ENCODE measurements at regions not wholly inside any gene's neighbourhood (a gene's known extent, or its start where the extent isn't known, plus 50 kb on each side); places are given as distances from the start of the nearest gene placed in this dataset.
"Not testable (repeated sequence)": the region's sequence is repeated elsewhere in the genome, so short reads cannot be mapped to it uniquely, and the experiment has no call there.

GRCh38 chr10:33781606-33782395 is 447.3 kb upstream of the NRP1 start:
- DNase-seq (ENCODE audit: low read depth) = no peak

- DNase-seq (ENCODE audit: low read depth) = peak; percentile 47
Measured at GRCh38 chr10:33780961-33781360, 446.5 kb upstream of the NRP1 start.

GRCh38 chr10:33777223-33777622 is 442.8 kb upstream of the NRP1 start:
- DNase-seq (ENCODE audit: low read depth) = no peak

GRCh38 chr10:33776419-33777070 is 442.1 kb upstream of the NRP1 start:
- no peak for DNase-seq (ENCODE audit: low read depth)

- no peak for DNase-seq (ENCODE audit: low read depth)
Measured at GRCh38 chr10:33774857-33775256, 440.4 kb upstream of the NRP1 start.

GRCh38 chr10:33773886-33774480 is 439.5 kb upstream of the NRP1 start:
- DNase-seq (ENCODE audit: low read depth) = no peak

GRCh38 chr10:33773253-33773573 is 438.7 kb upstream of the NRP1 start:
- no peak for DNase-seq (ENCODE audit: low read depth)

GRCh38 chr10:33772370-33773252 is 438.1 kb upstream of the NRP1 start:
- no peak for DNase-seq (ENCODE audit: low read depth)

DNA sequence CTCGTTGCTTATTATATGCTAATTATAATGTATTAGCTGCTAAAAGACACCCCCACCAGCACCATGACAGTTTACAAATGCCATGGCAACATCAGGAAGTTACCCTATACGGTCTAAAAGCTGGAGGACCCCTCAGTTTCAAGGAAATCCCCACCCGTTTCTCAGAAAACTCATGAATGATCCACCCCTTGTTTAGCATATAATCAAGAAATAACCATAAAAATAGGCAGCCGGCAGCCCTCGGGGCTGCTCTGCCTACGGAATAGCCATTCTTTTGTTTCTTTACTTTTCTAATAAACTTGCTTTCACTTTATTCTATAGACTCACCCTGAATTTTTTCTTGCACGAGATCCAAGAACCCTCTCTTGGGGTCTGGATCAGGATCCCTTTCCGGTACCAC is 437.4 kb upstream of the NRP1 start:
- DNase-seq (ENCODE audit: low read depth) = not testable (repeated sequence)

DNA sequence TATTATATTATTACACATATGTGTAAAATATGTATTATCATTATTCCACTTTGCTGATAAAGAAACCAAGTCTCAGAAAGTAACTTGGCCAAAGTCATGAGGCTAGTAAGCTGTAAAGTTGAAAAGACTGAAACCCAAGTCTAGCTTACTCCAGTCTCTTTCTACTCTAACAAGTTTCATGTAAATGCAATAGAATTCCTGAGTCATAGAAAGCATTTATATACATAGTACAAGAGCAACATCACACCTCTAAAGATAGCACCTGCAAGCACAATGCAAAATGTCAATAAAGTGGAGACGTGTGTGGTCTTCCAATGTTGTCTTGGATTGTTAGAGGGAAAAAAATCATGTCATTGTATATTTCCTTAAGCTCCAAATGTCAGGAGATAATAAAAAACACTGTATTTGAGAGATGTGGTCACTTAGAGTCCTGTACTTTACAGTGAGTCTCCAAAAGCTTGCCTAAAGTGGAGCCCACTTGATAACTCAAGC is 430.3 kb upstream of the NRP1 start:
- no peak for DNase-seq (ENCODE audit: low read depth)

DNA sequence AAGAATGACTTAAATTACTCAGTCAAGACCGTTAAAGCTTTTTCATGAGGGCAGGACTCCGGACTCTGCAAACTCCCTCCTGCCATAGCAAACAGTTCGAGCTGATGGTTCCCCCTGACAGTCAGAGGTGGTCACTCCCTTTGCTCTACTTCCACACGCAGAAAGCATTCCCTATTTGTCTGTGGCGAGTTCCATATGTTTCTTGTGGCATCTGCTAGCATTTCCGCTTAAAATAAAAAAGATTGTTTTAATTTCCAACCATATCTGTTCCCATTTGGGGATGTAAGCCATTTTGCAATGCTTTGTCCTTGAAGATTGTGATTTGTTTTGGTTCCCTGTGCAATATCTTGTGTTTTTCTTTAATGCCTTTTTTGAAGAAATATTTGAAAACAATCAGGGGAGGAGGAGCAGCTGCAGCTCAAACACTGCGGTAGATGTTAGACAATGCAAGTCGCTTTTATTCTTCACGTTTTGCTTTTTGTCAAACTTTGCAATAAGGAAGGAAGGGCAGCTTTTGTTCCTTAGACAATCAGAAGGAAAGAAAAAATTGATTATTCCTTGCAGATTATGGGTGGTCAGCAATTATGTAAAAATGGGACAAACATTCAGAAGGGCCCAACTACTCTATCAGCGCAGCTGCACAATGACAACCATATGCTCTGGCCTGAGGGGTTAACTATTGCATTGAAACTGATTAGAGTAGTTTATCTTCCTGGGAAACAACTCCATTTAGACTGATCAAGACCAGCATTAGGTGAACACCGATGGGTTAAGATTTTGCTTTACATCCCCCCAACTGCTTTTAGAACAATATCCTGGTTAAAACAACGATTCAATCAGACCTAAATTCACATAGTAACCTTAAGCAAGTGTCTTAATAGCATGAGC is 425.8 kb upstream of the NRP1 start:
- DNase-seq (ENCODE audit: low read depth) = no peak

GRCh38 chr10:33759191-33759590 is 424.7 kb upstream of the NRP1 start:
- no peak for DNase-seq (ENCODE audit: low read depth)

- DNase-seq (ENCODE audit: low read depth) = no peak
Measured at GRCh38 chr10:33758299-33758698, 423.8 kb upstream of the NRP1 start.

DNA sequence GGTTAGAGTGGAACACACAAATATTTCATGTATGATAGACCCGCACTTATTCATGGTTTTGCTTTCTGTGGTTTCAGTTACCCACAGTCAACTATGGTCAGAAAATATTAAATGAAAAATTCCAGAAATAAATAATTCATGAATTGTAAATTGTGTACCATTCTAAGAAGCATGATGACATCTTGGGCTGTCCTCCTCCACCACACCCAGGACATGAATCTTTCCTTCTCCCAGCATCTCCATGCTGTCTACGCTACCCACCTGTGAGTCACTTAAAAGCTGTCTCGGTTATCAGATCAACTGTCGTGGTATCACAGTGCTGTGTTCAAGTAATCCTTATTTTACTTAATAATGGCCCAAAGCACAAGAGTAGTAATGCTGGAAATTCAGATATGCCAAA is 419.6 kb upstream of the NRP1 start:
- DNase-seq (ENCODE audit: low read depth) = no peak

DNA sequence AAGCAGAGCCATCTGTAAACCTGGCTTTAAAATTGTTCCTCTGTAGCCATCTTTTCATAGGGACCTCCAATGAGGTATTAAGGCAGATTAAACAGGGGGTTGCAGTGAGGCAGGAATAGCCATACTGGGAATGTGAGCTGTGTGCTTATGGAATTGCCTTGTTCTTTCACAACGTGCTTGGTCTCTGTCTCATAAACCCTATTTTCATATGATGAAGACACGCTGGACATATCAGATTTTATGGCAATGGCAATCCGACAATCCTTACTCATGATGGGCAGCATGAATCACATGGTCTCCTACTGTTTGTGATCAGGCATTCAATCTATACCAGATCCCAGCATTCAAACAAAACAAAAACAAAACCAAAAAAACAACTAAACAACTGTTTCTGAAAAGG is 418.9 kb upstream of the NRP1 start:
- no peak for DNase-seq (ENCODE audit: low read depth)

DNA sequence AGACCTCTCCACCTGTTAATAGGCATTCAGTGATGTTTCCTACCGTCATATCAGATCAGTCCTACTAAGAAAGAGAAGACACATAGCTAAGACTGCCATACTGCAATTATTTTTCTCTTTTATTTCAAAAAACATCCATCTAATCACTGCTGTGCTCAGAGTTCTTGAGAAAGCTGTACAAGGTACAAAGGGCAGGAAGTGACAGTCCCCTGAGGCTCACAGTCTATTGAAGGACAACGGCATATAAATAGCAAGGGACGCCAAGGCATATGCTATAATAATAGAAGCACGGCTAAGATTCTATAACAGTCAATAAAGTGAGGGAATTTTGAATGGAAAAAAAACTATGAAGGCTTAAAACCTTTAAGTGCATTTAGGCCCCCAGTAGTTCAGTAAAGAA is 415.3 kb upstream of the NRP1 start:
- no peak for DNase-seq (ENCODE audit: low read depth)

DNA sequence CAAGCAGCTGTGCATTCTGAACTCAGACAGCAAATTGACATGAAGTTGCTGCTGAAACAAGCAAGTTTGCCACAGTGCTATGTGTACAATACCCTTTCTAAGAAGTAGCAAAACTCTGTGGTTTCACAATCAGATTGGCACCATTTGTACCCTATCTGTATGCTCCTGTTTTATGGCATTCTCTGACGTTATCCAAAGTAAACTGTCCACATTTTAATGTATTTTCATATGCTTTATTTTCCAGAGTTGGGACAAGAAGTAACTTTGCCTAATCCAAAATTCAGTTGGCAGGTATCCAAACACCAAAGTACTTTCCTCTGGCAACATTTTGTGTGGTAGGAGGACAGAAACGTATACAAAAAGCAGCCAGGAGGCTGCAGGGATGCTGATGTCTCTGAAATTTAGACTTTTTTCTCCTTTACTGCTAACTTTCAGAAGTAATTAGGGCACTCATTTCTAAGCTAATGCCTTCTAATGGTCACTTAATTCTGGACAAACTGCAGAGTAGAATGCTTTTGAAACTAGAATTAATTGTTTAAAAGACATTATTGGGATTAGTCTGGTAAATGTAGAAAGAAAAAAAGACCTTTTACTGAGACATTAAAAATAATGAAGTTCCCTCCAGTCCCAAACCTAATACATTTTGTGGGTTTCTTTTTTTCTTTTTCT is 414.7 kb upstream of the NRP1 start:
- DNase-seq (ENCODE audit: low read depth) = peak; percentile 3

- DNase-seq (ENCODE audit: low read depth) = no peak
Measured at GRCh38 chr10:33746836-33747268, 412.4 kb upstream of the NRP1 start.

GRCh38 chr10:33746186-33746585 is 411.7 kb upstream of the NRP1 start:
- DNase-seq (ENCODE audit: low read depth) = no peak

DNA sequence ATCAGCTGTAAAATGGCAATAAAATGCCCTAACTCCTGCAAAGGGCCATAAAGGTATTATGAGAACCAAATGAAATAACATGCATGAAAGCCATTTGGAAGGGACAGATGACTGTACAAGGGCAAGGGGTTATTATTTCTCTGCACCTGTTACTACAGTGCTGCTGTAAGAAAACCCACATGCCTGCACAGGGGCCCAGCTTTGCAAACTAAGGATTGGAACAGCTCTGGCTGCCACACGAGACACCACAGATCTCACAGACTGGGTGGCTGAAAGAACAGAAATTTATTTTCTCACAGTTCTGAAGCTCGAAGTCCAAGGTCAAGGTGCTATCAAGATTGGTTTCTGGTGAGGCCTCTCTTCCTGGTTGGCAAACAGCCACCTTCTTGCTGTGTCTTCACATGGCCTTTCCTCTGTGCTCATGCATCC is 409.0 kb upstream of the NRP1 start:
- DNase-seq (ENCODE audit: low read depth) = no peak

GRCh38 chr10:33739031-33739430 is 404.6 kb upstream of the NRP1 start:
- no peak for DNase-seq (ENCODE audit: low read depth)
